ENCODE measurements at regions not wholly inside any gene's neighbourhood (a gene's known extent, or its start where the extent isn't known, plus 50 kb on each side); places are given as distances from the start of the nearest gene placed in this dataset.
"Not testable (repeated sequence)": the region's sequence is repeated elsewhere in the genome, so short reads cannot be mapped to it uniquely, and the experiment has no call there.

- Histone ChIP-seq H3K14ac (ENCODE audit: insufficient read depth, low read length) (no peak overlapping the region), H3K9me3 (ENCODE audit: control insufficient read depth, low read depth, low read length) (no peaks in the 10 kb centered on the region), H3K56ac (ENCODE audit: insufficient read length, low read depth, low read length) (no peak overlapping the region), H3K18ac (ENCODE audit: insufficient read length, low read depth, low read length) (no peak overlapping the region), H4K91ac (ENCODE audit: insufficient read length, low read depth, low read length) (no peak overlapping the region), H3K4me2 (ENCODE audit: insufficient read depth, insufficient read length, low read length) (no peak overlapping the region), H4K5ac (ENCODE audit: insufficient read length, low read depth, low read length) (no peak overlapping the region), H3K23me2 (ENCODE audit: insufficient read length, low read depth, low read length, poor library complexity, severe bottlenecking) (no peaks in the 10 kb centered on the region), H4K8ac (replicated peaks; ENCODE audit: insufficient read length, low read depth, low read length) (no peak overlapping the region), H2BK20ac (ENCODE audit: low read depth, low read length, poor library complexity, severe bottlenecking) (no peak overlapping the region), H2BK5ac (ENCODE audit: insufficient read length, low read length) (no peak overlapping the region), H2BK12ac (ENCODE audit: insufficient read length, low read depth, low read length) (no peak overlapping the region), H2BK120ac (ENCODE audit: low read depth, low read length, poor library complexity, severe bottlenecking) (no peak overlapping the region), H3K23ac (ENCODE audit: insufficient read length, low read depth, low read length) (no peak overlapping the region), H3K4ac (ENCODE audit: low read depth, low read length) (no peak overlapping the region), H3K9ac (ENCODE audit: extremely low read depth, insufficient read length, low read length) (no peak overlapping the region), H2AK5ac (ENCODE audit: insufficient read length, low read length) (no peak overlapping the region), H3K79me2 (ENCODE audit: insufficient read depth, low read length) (no peaks in the 10 kb centered on the region), H3K4me1 (ENCODE audit: insufficient read depth, low read length) (no peaks in the 10 kb centered on the region; the same call in 1 of the 2 replicates), H3T11ph (ENCODE audit: low read length) (no peak overlapping the region), H3K27ac (ENCODE audit: insufficient read length, low read depth, low read length) (no peak overlapping the region), H3K27me3 (ENCODE audit: insufficient read depth, low read length) (no peaks in the 10 kb centered on the region), H2BK15ac (ENCODE audit: low read depth, low read length) (no peak overlapping the region), H3K79me1 (ENCODE audit: insufficient read depth, low read depth, low read length, poor library complexity, severe bottlenecking) (no peaks in the 10 kb centered on the region), H4K20me1 (ENCODE audit: control insufficient read depth, insufficient read depth, insufficient read length) (no peaks in the 10 kb centered on the region), H2AFZ (ENCODE audit: low read length) (peak overlapping the region; percentile 54)
- H3K4me1 Mint-ChIP-seq: peaks cover 12 to 21% of the 10 kb centered on the region in 2 experiments
- H3K4me3 Mint-ChIP-seq: no peak overlapping the region
- no CpG with 5 or more reads among the region's 3 CpGs for WGBS (ENCODE audit: extremely low coverage, insufficient read length, low lambda C conversion rate)
- no peak overlapping the region for H3K27ac Mint-ChIP-seq
- no peaks in the 10 kb centered on the region for H3K36me3 Mint-ChIP-seq (ENCODE audit: insufficient read depth in 1 of 3, low read depth in 3 of 3)
- no peaks in the 10 kb centered on the region for H3K27me3 Mint-ChIP-seq (ENCODE audit: low read depth)
- no peak for TF ChIP-seq CTCF (conservative IDR thresholded peaks at IDR 0.05)
- H3K9me3 Mint-ChIP-seq: no peaks in the 10 kb centered on the region; a peak in 1 of 5 replicates
- DNase-seq: no peak
Measured at GRCh38 chr11:95412074-95412473, 181.1 kb upstream of the SESN3 start.

- not testable (repeated sequence) for H3K79me2 ChIP-seq (ENCODE audit: insufficient read depth, low read length); H3K27ac ChIP-seq (ENCODE audit: insufficient read length, low read depth, low read length); H3K27ac Mint-ChIP-seq; H2BK20ac ChIP-seq (ENCODE audit: low read depth, low read length, poor library complexity, severe bottlenecking); H3K4ac ChIP-seq (ENCODE audit: low read depth, low read length); H3K18ac ChIP-seq (ENCODE audit: insufficient read length, low read depth, low read length); H4K5ac ChIP-seq (ENCODE audit: insufficient read length, low read depth, low read length); H4K91ac ChIP-seq (ENCODE audit: insufficient read length, low read depth, low read length); H3K14ac ChIP-seq (ENCODE audit: insufficient read depth, low read length); H3K36me3 Mint-ChIP-seq (ENCODE audit: insufficient read depth in 1 of 3, low read depth in 3 of 3); H3K56ac ChIP-seq (ENCODE audit: insufficient read length, low read depth, low read length); H2BK15ac ChIP-seq (ENCODE audit: low read depth, low read length); H2BK5ac ChIP-seq (ENCODE audit: insufficient read length, low read length); H4K20me1 ChIP-seq (ENCODE audit: control insufficient read depth, insufficient read depth, insufficient read length); H2AFZ ChIP-seq (ENCODE audit: low read length); H3K27me3 Mint-ChIP-seq (ENCODE audit: low read depth); H3K23me2 ChIP-seq (ENCODE audit: insufficient read length, low read depth, low read length, poor library complexity, severe bottlenecking); H3K9me3 ChIP-seq (ENCODE audit: control insufficient read depth, low read depth, low read length); H2BK12ac ChIP-seq (ENCODE audit: insufficient read length, low read depth, low read length); H3K23ac ChIP-seq (ENCODE audit: insufficient read length, low read depth, low read length); H3K27me3 ChIP-seq (ENCODE audit: insufficient read depth, low read length); H4K8ac ChIP-seq (replicated peaks; ENCODE audit: insufficient read length, low read depth, low read length); H3K4me1 ChIP-seq (ENCODE audit: insufficient read depth, low read length); H2AK5ac ChIP-seq (ENCODE audit: insufficient read length, low read length); H2BK120ac ChIP-seq (ENCODE audit: low read depth, low read length, poor library complexity, severe bottlenecking); H3K4me2 ChIP-seq (ENCODE audit: insufficient read depth, insufficient read length, low read length); H3T11ph ChIP-seq (ENCODE audit: low read length); DNase-seq; H3K9me3 Mint-ChIP-seq; H3K9ac ChIP-seq (ENCODE audit: extremely low read depth, insufficient read length, low read length); H3K79me1 ChIP-seq (ENCODE audit: insufficient read depth, low read depth, low read length, poor library complexity, severe bottlenecking); H3K4me3 Mint-ChIP-seq
- peaks cover 12 to 19% of the 10 kb centered on the region in 2 experiments for H3K4me1 Mint-ChIP-seq
Measured at GRCh38 chr11:95410707-95411106, 179.7 kb upstream of the SESN3 start.
